HCT116 (cell line): ENCODE measurements at regions not wholly inside any gene's neighbourhood (a gene's known extent, or its start where the extent isn't known, plus 50 kb on each side); places are given as distances from the start of the nearest gene placed in this dataset.

Experiments
- ATAC-seq: fragments of 200-7000 bp; cut with Tn5 transposase; 2 replicates; pipeline ENCODE4 v1.9.1; 2020; ENCODE audit warnings: mild to moderate bottlenecking, moderate library complexity
- BruUV-seq: library from RNA; stranded (reverse); fragments of 400-500 nt; replicated peaks from 2 replicates; lab custom pipeline; 2021; lab: Mats Ljungman, UMichigan
- CTCF ChIA-PET: fragments of 300-600 bp; sonication (Branson Sonifier 250); formaldehyde crosslinking; loops from one replicate; lab custom pipeline; 2021; ENCODE audit warnings: antibody characterized with exemption; lab: Charles Lee
- POLR2A ChIA-PET: fragments of 300-600, 350-600 bp; sonication (Branson Sonifier 250); formaldehyde crosslinking; loops from one replicate; lab custom pipeline; 2021; ENCODE audit warnings: antibody characterized with exemption; lab: Charles Lee
- RAD21 ChIA-PET, 2 experiments: fragments of 300-600 bp; sonication (Branson Sonifier 250); formaldehyde crosslinking; loops; one replicate each; lab custom pipeline; 2023; ENCODE audit warnings: low total read pairs in 2 of 2; ENCODE audit not compliant: uncharacterized antibody in 2 of 2, unreplicated experiment in 2 of 2, low non-redundant PET in 1 of 2; lab: Charles Lee
- DNase-seq: peaks from one replicate; pipeline ENCODE4 v3.0.0-alpha.2; 2010; ENCODE audit warnings: low read depth, low spot score
- H2AFZ ChIP-seq: fragments of 200-600 bp; shearing (Covaris generic), sonication (generic); 2 replicates; pipeline ENCODE4 v1.6.1; 2017; ENCODE audit warnings: low read depth, mixed run types, mixed read lengths, antibody characterized with exemption, low read length; ENCODE audit not compliant: poor library complexity, severe bottlenecking
- H3K27ac ChIP-seq: 2 replicates; pipeline ENCODE4 v1.5.1; 2012; ENCODE audit warnings: low read depth, low read length
- H3K27me3 ChIP-seq: fragments of 200-600 bp; sonication (generic); 2 replicates; pipeline ENCODE4 v1.6.1; 2016; ENCODE audit warnings: mixed run types, low read length, mixed read lengths; ENCODE audit not compliant: insufficient read depth
- H3K36me3 ChIP-seq, 2 experiments: fragments of 200-500 bp in 1 of 2; fragments of 200-600 bp in 1 of 2; sonication (Bioruptor generic) in 1 of 2; sonication (generic) in 1 of 2; 2 replicates each; pipeline versions ENCODE4 v1.5.1 to v1.6.1; 2014 to 2016; ENCODE audit warnings: low read length in 2 of 2, inconsistent platforms in 1 of 2, mixed read lengths in 1 of 2, mixed run types in 1 of 2; ENCODE audit not compliant: insufficient read depth in 2 of 2, control insufficient read depth in 1 of 2
- H3K4me1 ChIP-seq, 2 experiments: fragments of 200-600 bp in 1 of 2; sonication (generic) in 1 of 2; 2 replicates each; pipeline versions ENCODE4 v1.5.1 to v1.6.1; 2012 to 2017; ENCODE audit warnings: low read length in 2 of 2, inconsistent platforms in 1 of 2, mild to moderate bottlenecking in 1 of 2, mixed read lengths in 1 of 2, mixed run types in 1 of 2, moderate library complexity in 1 of 2; ENCODE audit not compliant: insufficient read depth in 2 of 2, control insufficient read depth in 1 of 2
- H3K4me2 ChIP-seq: fragments of 200-600 bp; sonication (generic); 2 replicates; pipeline ENCODE4 v1.6.1; 2017; ENCODE audit warnings: mixed run types, low read length, mixed read lengths
- H3K4me3 ChIP-seq, 2 experiments: fragments of 200-600 bp in 1 of 2; sonication (generic) in 1 of 2; replicated peaks in 1 of 2; 2 replicates each; pipeline ENCODE4 v1.5.1; 2011 to 2016; ENCODE audit warnings: low read length in 2 of 2, control low read depth in 1 of 2, low read depth in 1 of 2, mild to moderate bottlenecking in 1 of 2, mixed read lengths in 1 of 2, mixed run types in 1 of 2
- H3K79me2 ChIP-seq: fragments of 200-600 bp; sonication (generic); 2 replicates; pipeline ENCODE4 v1.6.1; 2017; ENCODE audit warnings: mild to moderate bottlenecking, mixed run types, low read length, moderate library complexity, mixed read lengths; ENCODE audit not compliant: insufficient read depth
- H3K9ac ChIP-seq: fragments of 200-600 bp; sonication (generic); 2 replicates; pipeline ENCODE4 v1.6.1; 2016; ENCODE audit warnings: low read length, mixed read lengths
- H3K9me2 ChIP-seq: fragments of 200-600 bp; sonication (generic), shearing (Covaris generic); 2 replicates; pipeline ENCODE4 v1.6.1; 2017; ENCODE audit warnings: mixed run types, mild to moderate bottlenecking, moderate library complexity; ENCODE audit not compliant: insufficient read depth
- H3K9me3 ChIP-seq, 2 experiments: fragments of 200-500 bp in 1 of 2; fragments of 200-600 bp in 1 of 2; sonication (Bioruptor generic) in 1 of 2; sonication (generic) in 1 of 2; 2 replicates each; pipeline ENCODE4 v1.6.1; 2014 to 2017; ENCODE audit warnings: low read length in 2 of 2, mixed read lengths in 2 of 2, inconsistent platforms in 1 of 2, low read depth in 1 of 2, mild to moderate bottlenecking in 1 of 2, mixed run types in 1 of 2, moderate library complexity in 1 of 2; ENCODE audit not compliant: control insufficient read depth in 1 of 2, insufficient read depth in 1 of 2
- H4K20me1 ChIP-seq: fragments of 200-600 bp; sonication (generic), shearing (Covaris generic); 2 replicates; pipeline ENCODE4 v1.6.1; 2017; ENCODE audit warnings: mixed run types, mild to moderate bottlenecking, moderate library complexity; ENCODE audit not compliant: insufficient read depth
- EGR1 ChIP-seq: IDR thresholded peaks from 2 replicates; pipeline ENCODE4 v1.6.1; 2012; ENCODE audit warnings: low read depth
- EZH2 ChIP-seq: fragments of 200-600 bp; sonication (generic); IDR thresholded peaks from 2 replicates; pipeline ENCODE4 v1.6.1; 2017; ENCODE audit warnings: antibody characterized with exemption, mixed run types
- EZH2phosphoT487 ChIP-seq: fragments of 200-600 bp; IDR thresholded peaks from 2 replicates; pipeline ENCODE4 v1.6.1; 2018; ENCODE audit warnings: antibody characterized with exemption, borderline replicate concordance
- JUND ChIP-seq: IDR thresholded peaks from 2 replicates; pipeline ENCODE4 v1.6.1; 2012
- POLR2AphosphoS5 ChIP-seq: IDR thresholded peaks from 2 replicates; pipeline ENCODE4 v1.6.1; 2011; ENCODE audit warnings: mild to moderate bottlenecking, low read depth, low read length, moderate library complexity
- RAD21 ChIP-seq: IDR thresholded peaks from 2 replicates; pipeline ENCODE4 v1.6.1; 2012; ENCODE audit warnings: low read depth, mild to moderate bottlenecking
- SIN3A ChIP-seq: IDR thresholded peaks from 2 replicates; pipeline ENCODE4 v1.6.1; 2012; ENCODE audit warnings: low read depth
- SRF ChIP-seq: IDR thresholded peaks from 2 replicates; pipeline ENCODE4 v1.6.1; 2012; ENCODE audit warnings: low read depth
- YY1 ChIP-seq: IDR thresholded peaks from 2 replicates; pipeline ENCODE4 v1.6.1; 2011; ENCODE audit warnings: low read length, low read depth, moderate library complexity, mild to moderate bottlenecking; ENCODE audit not compliant: insufficient replicate concordance; ENCODE audit errors: extremely low read depth
- ZFX ChIP-seq: fragments of 450-650 bp; IDR thresholded peaks from 2 replicates; pipeline ENCODE4 v1.6.1; 2017
- intact Hi-C: fragments of 100-400 bp; cut with micrococcal nuclease; formaldehyde crosslinking; loops from 2 replicates; pipeline ENCODE4 v1.10.0; 2022
- TF ChIP-seq, protein P1 (sequence below): IDR thresholded peaks from 2 replicates; pipeline ENCODE4 v1.6.1; 2012; ENCODE audit warnings: low read depth

DNA sequence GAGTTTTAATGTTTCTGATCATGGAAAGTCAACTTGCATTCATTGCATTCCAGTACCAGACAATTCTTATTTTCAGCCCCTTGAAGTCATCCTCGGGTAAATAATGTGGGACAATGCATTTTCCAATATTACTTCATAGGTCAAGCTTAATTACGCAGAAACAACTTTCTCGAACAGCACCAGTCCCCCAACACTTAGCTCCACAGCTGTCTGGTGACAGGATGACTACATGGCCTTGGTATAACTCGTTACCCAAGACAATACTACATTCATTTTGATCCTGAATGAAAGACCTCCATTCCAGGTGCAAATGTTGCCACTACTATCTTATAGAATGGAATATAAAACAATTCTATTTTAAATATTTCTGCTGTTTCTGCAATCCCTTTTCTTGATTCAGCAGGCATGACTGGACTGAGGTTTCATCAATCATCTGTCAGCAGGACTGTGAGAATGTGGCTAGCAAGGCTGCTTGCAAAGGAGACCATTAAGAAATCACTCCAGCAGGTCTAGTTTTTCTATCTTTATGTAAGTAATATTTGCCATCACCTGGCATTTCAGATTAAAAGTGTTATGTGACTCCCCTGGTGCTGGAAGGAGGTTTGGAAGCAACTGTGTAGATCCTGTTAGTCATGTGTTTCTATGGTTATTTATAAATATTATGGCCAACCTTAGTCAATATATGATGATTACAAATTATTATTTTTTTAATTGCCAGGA, 147.9 kb downstream of the HAO1 start:
- Histone ChIP-seq H3K79me2 (no peaks in the 10 kb centered on the region), H3K4me1 (no peaks in the 10 kb centered on the region), H3K9me2 (no peaks in the 10 kb centered on the region), H3K4me3 (no peak overlapping the region), H3K27me3 (no peaks in the 10 kb centered on the region), H2AFZ (no peak overlapping the region), H3K4me2 (no peak overlapping the region), H3K27ac (no peak overlapping the region), H3K9me3 (no peaks in the 10 kb centered on the region), H3K36me3 (no peaks in the 10 kb centered on the region), H4K20me1 (no peaks in the 10 kb centered on the region), H3K9ac (no peak overlapping the region)
- ChIA-PET CTCF (no interaction called here), POLR2A (no interaction called here), RAD21 (no interaction called here)
- intact Hi-C loops: no loop called here
- ATAC-seq (no peak), DNase-seq (no peak)
- no TSS peak for BruUV-seq
- TF ChIP-seq SIN3A (no peak), SRF (no peak)
- TF ChIP-seq, protein P1, sequence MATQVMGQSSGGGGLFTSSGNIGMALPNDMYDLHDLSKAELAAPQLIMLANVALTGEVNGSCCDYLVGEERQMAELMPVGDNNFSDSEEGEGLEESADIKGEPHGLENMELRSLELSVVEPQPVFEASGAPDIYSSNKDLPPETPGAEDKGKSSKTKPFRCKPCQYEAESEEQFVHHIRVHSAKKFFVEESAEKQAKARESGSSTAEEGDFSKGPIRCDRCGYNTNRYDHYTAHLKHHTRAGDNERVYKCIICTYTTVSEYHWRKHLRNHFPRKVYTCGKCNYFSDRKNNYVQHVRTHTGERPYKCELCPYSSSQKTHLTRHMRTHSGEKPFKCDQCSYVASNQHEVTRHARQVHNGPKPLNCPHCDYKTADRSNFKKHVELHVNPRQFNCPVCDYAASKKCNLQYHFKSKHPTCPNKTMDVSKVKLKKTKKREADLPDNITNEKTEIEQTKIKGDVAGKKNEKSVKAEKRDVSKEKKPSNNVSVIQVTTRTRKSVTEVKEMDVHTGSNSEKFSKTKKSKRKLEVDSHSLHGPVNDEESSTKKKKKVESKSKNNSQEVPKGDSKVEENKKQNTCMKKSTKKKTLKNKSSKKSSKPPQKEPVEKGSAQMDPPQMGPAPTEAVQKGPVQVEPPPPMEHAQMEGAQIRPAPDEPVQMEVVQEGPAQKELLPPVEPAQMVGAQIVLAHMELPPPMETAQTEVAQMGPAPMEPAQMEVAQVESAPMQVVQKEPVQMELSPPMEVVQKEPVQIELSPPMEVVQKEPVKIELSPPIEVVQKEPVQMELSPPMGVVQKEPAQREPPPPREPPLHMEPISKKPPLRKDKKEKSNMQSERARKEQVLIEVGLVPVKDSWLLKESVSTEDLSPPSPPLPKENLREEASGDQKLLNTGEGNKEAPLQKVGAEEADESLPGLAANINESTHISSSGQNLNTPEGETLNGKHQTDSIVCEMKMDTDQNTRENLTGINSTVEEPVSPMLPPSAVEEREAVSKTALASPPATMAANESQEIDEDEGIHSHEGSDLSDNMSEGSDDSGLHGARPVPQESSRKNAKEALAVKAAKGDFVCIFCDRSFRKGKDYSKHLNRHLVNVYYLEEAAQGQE: no peak

DNA sequence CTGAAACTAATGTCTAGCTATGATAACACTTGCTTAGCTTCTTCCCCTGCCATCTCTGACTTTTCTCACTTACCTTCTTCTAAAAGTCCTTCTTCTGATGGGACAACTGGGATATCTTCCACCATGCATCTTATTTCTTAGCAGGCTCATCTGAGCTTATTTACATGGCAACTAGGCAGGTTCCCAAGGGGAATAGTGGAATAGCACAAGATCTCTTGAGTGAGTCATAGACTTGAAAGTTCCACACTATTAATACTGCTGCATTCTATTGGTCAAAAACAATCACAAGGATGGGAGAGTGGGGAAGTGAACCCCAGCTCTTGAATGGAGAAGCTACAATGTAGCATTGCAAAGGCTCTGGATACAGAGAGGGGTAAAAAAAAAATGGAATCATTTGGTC, 142.1 kb downstream of the HAO1 start:
- BruUV-seq: no TSS peak
- H3K4me1 ChIP-seq: no peaks in the 10 kb centered on the region
- no peak overlapping the region for H3K4me2 ChIP-seq
- no peak for ATAC-seq
- no peak overlapping the region for H3K9ac ChIP-seq
- no peaks in the 10 kb centered on the region for H3K9me2 ChIP-seq
- no peaks in the 10 kb centered on the region for H4K20me1 ChIP-seq
- ChIA-PET CTCF (no interaction called here), POLR2A (no interaction called here), RAD21 (no interaction called here)
- H3K27me3 ChIP-seq: no peaks in the 10 kb centered on the region
- no peaks in the 10 kb centered on the region for H3K36me3 ChIP-seq
- no peaks in the 10 kb centered on the region for H3K79me2 ChIP-seq
- H3K9me3 ChIP-seq: peaks cover 0 to 4% of the 10 kb centered on the region in 2 experiments; a peak in 1 of 4 replicates
- H3K4me3 ChIP-seq: no peak overlapping the region
- H2AFZ ChIP-seq: no peak overlapping the region
- intact Hi-C loops: no loop called here
- no peak overlapping the region for H3K27ac ChIP-seq
- no peak for DNase-seq
- TF ChIP-seq RAD21: no peak
- TF ChIP-seq POLR2AphosphoS5: no peak
- no peak for TF ChIP-seq EZH2
- no peak for TF ChIP-seq SRF
- no peak for TF ChIP-seq JUND
- no peak for TF ChIP-seq YY1
- no peak for TF ChIP-seq EGR1
- TF ChIP-seq ZFX: no peak
- TF ChIP-seq EZH2phosphoT487: no peak
- no peak for TF ChIP-seq SIN3A
- TF ChIP-seq, protein P1: no peak
